ENCODE measurements at regions not wholly inside any gene's neighbourhood (a gene's known extent, or its start where the extent isn't known, plus 50 kb on each side); places are given as distances from the start of the nearest gene placed in this dataset.
A peak's percentile ranks its signal among the peaks of the same experiment; 100 is the strongest.

GRCh38 chr7:3244241-3244814 lies 56.7 kb upstream of the SDK1 start:
- TF ChIP-seq CTCF (IDR thresholded peaks at IDR 0.05; ENCODE audit: poor library complexity, severe bottlenecking) = no peak
- Histone ChIP-seq H3K4me3 (ENCODE audit: severe bottlenecking) (no peak overlapping the region), H3K36me3 (ENCODE audit: low read depth) (no peaks in the 10 kb centered on the region), H3K27me3 (ENCODE audit: insufficient read depth, poor library complexity, severe bottlenecking) (no peaks in the 10 kb centered on the region), H3K4me1 (ENCODE audit: insufficient read depth, poor library complexity, severe bottlenecking) (peaks cover 4% of the 10 kb centered on the region), H3K27ac (ENCODE audit: poor library complexity, severe bottlenecking) (no peak overlapping the region), H3K9me3 (ENCODE audit: severe bottlenecking) (peaks cover 6% of the 10 kb centered on the region)
- ATAC-seq (ENCODE audit: low read depth) (peak; percentile 96), DNase-seq (ENCODE audit: low spot score) (no peak)

GRCh38 chr7:3245077-3245476 lies 56.0 kb upstream of the SDK1 start:
- Histone ChIP-seq H3K9me3 (ENCODE audit: severe bottlenecking) (peaks cover 6% of the 10 kb centered on the region), H3K27me3 (ENCODE audit: insufficient read depth, poor library complexity, severe bottlenecking) (no peaks in the 10 kb centered on the region), H3K4me1 (ENCODE audit: insufficient read depth, poor library complexity, severe bottlenecking) (peaks cover 4% of the 10 kb centered on the region), H3K36me3 (ENCODE audit: low read depth) (no peaks in the 10 kb centered on the region), H3K4me3 (ENCODE audit: severe bottlenecking) (no peak overlapping the region), H3K27ac (ENCODE audit: poor library complexity, severe bottlenecking) (no peak overlapping the region)
- TF ChIP-seq CTCF (IDR thresholded peaks at IDR 0.05; ENCODE audit: poor library complexity, severe bottlenecking) = no peak
- ATAC-seq (ENCODE audit: low read depth) (no peak), DNase-seq (ENCODE audit: low spot score) (no peak)

- Histone ChIP-seq H3K36me3 (ENCODE audit: low read depth) (no peaks in the 10 kb centered on the region), H3K9me3 (ENCODE audit: severe bottlenecking) (peaks cover 6% of the 10 kb centered on the region), H3K27me3 (ENCODE audit: insufficient read depth, poor library complexity, severe bottlenecking) (no peaks in the 10 kb centered on the region), H3K4me3 (ENCODE audit: severe bottlenecking) (no peak overlapping the region), H3K4me1 (ENCODE audit: insufficient read depth, poor library complexity, severe bottlenecking) (peaks cover 4% of the 10 kb centered on the region), H3K27ac (ENCODE audit: poor library complexity, severe bottlenecking) (no peak overlapping the region)
- TF ChIP-seq CTCF (IDR thresholded peaks at IDR 0.05; ENCODE audit: poor library complexity, severe bottlenecking) = no peak
- DNase-seq (ENCODE audit: low spot score) (no peak), ATAC-seq (ENCODE audit: low read depth) (no peak)
Measured at GRCh38 chr7:3245721-3246120, 55.3 kb upstream of the SDK1 start.

DNA sequence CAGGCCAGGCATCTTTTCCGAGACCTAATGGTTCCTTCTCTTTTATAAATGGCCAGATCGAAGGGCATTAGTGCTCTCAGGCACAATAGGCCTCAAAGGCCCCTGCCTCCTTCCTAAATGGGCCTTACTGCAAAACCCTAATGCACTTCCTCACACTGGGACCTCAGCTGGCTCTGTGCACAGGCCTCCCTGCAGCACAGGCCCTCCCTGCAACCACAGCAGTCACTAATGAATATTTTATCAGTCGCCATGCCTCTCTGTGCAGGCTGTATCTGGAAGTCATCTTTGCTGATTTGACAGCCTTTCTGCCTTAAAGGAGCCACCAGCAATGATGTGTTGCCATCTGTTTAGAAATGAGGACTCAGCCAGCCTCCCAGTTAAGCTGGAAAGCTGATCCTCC lies 54.9 kb upstream of the SDK1 start:
- no peak for DNase-seq (ENCODE audit: low spot score)
- Histone ChIP-seq H3K9me3 (ENCODE audit: severe bottlenecking) (peaks cover 6% of the 10 kb centered on the region), H3K36me3 (ENCODE audit: low read depth) (no peaks in the 10 kb centered on the region), H3K27me3 (ENCODE audit: insufficient read depth, poor library complexity, severe bottlenecking) (no peaks in the 10 kb centered on the region), H3K4me1 (ENCODE audit: insufficient read depth, poor library complexity, severe bottlenecking) (peaks cover 4% of the 10 kb centered on the region), H3K4me3 (ENCODE audit: severe bottlenecking) (no peak overlapping the region), H3K27ac (ENCODE audit: poor library complexity, severe bottlenecking) (no peak overlapping the region)
- TF ChIP-seq CTCF (IDR thresholded peaks at IDR 0.05; ENCODE audit: poor library complexity, severe bottlenecking) = no peak
- no peak for ATAC-seq (ENCODE audit: low read depth)

- DNase-seq (ENCODE audit: low spot score) = no peak
- Histone ChIP-seq H3K4me1 (ENCODE audit: insufficient read depth, poor library complexity, severe bottlenecking) (peaks cover 4% of the 10 kb centered on the region), H3K4me3 (ENCODE audit: severe bottlenecking) (no peak overlapping the region), H3K36me3 (ENCODE audit: low read depth) (no peaks in the 10 kb centered on the region), H3K27me3 (ENCODE audit: insufficient read depth, poor library complexity, severe bottlenecking) (no peaks in the 10 kb centered on the region), H3K27ac (ENCODE audit: poor library complexity, severe bottlenecking) (no peak overlapping the region), H3K9me3 (ENCODE audit: severe bottlenecking) (peaks cover 6% of the 10 kb centered on the region)
- TF ChIP-seq CTCF (IDR thresholded peaks at IDR 0.05; ENCODE audit: poor library complexity, severe bottlenecking) = no peak
- no peak for ATAC-seq (ENCODE audit: low read depth)
Measured at GRCh38 chr7:3246651-3247050, 54.4 kb upstream of the SDK1 start.
